ENCODE measurements at regions not wholly inside any gene's neighbourhood (a gene's known extent, or its start where the extent isn't known, plus 50 kb on each side); places are given as distances from the start of the nearest gene placed in this dataset.
"Not testable (repeated sequence)": the region's sequence is repeated elsewhere in the genome, so short reads cannot be mapped to it uniquely, and the experiment has no call there.

DNA sequence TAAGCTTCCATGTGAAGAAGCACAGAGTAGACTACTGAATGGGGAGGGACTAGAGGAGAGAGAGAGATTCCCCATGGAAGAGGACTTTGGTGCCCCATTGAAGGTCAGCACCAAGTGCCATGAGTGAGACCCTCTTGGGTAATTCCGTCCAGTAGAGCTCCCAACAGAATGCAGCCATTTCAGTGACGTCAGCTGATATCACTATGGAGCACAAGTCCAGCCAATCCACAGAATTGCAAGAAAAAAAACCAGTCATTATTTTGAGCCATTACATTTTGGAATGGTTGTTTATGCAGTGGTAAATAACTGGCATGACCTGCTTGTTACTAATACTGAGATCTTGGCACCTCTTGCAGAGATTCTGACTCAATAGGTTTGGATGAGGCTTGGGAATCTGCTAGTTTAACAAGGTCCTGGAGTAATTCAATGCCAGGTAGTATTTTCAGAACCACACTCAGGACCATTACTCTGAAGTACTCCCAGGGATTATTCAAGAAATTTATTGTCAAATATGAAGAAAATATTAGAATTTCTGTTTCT, 52.6 kb upstream of the SP8 start:
- no peak for DNase-seq

DNA sequence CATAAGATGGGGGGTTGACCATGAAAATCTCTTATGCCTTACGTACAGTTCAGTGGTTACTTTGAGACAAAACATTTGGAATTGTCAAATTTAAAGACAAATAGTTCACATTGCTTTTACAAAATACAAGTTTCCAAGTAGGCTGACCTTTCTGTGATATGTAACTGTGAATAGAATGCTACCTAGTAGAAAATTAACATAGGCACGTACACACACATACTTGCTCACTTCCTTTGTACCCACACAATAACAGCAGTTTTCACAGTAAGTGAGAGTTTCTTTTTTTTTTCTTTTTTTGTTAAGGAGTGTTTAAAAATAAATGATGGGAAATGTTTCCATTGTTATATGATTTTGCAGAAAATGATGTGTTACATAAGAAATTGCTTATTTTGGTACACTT, 53.3 kb upstream of the SP8 start:
- DNase-seq: no peak

DNA sequence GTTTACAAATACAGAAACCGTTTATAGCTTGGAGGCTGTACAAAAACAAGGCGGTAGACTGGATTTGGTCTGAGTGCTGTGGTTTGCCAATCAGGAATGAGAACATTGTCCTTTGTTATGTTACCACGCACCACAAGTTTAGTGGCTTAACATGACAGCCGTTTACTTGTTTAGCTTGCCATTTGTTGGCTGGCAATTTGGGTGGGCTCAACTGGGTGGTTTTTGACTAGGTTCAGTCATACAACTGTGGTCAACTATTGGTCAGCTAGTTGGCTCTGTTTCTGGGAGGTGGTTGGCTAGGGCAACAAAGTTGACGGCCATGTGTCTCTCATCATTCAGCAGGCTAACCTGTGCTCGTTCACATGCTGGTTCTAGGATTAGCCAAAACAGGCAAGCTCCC, 60.1 kb upstream of the SP8 start:
- no peak for DNase-seq

DNA sequence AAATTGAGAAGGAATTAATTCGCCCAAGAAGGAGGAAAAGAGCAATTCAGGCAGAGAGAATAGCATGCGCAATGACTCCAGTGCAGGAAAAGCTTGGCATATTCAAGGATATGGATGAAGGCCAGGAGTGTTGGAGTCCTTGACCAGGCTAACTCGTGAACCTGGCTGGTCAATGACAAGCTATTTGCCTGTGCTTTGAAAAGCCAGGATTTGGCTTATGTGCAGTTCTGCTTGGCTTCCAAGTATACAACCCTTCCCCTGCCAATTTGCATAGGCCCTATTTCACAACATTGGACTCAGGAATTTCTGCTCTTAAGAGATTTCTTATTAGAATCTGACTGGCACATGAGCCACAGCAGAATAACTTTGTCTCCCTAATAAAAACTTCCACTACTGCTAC, 72.3 kb upstream of the SP8 start:
- DNase-seq: no peak

DNA sequence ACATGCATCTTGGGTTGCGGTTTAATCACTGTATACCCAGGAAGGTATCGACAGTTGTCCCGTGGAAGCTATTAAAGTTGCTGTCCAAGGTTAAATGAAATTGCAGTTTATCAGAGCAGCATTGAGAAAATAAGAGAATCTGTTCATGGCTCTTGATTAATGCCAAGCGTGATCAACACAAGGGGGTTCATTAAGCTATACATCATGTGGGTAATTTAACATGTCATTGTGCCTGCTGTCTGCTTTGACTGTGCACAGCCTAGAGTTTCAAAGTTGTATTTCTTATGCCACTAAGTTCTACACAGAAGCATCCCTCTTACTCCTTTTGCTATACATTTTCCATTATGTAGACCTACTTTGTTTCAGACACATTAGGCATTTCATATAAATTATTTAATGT, 74.8 kb upstream of the SP8 start:
- no peak for DNase-seq

DNA sequence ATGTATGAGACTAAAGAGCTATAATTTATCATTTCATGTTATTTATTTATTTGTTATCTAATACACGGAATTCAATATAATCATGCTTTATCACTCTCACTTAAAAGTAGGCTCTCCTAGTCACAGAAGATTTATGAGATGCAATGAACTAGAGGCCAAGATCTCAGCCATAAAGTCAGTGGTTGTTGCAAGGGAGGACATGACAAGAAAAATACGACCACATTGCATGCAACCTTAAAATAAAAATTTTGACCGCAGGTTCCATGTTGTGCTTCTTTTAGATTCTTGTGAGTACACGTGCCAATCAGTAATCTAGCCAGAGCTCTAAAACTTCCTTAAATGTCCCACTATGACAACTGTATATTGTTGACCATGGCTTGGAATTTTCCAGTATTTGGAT, 75.9 kb upstream of the SP8 start:
- DNase-seq: no peak

DNA sequence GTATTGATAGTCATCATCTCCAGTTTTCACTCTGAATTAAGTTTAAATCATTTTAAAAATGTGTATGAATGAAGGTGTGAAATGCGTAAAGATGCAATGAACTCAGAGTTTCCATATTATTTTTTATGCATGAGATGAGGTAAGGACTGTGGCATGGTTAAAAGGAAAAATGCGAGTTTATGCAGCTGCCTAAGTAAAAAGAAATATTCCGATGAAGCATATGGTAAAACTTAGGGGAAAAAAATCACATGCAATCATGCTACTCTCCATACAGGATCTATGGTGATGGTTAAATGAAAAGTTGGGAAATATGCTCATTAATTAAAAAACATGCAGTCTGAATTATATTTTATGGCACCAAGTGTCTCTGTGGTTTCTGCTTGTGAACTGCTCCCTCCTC, 77.5 kb upstream of the SP8 start:
- no peak for DNase-seq

DNA sequence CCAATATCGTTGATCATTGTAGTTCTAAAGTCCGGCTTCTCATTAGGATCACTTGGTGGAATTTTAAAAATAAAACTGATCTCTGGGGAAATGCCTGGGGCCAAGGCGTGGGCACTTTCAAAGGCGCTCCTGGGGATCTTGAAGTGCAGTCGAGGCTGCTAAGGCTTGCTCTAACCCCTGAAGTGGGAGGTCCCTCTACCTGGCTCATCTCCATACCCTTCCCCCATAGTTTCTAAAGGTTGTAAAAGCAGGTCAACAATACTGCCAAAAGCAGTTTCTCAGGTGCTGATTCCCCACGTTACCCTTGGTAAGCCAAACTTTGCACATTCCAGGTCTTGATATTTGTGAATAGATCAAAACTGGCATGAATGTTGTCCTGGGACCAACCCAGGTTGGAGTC, 79.0 kb upstream of the SP8 start:
- no peak for DNase-seq

DNA sequence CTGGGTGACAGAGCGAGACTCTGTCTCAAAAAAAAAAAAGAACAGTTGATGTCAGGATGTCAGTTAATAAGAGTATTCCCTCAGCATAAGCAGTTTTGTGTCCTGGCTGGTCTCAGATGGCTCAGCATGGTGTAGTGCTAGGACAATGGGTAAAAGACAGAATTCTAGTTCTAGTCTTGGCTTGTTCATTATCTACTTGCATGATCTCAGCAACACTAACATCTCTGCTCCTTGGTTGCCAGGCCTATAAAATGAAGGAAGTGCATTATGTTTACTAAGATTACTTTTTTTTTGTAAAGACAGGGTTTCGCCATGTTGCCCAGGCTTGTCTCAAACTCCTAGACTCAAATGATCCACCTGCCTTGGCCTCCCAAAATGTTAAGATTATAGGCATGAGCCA, 84.3 kb upstream of the SP8 start:
- no peak for DNase-seq

DNA sequence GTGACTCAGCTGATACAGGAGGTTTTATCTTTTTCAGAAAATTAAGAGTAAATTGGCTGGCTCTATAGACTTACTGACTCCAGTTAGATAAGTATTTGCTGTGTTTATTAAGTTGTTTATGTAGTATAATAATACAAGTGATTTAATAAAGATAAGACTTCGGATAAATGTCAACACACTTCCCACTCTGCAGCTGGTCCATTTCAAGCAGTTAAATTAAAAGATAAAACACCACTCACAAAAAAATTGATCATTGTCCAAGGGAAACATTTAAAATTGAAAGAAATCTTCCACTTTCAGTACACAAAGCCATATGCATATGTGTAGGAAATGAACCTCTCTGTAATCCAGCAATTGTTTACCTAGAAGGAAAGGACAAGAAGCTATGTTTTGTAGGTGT, 106.1 kb upstream of the SP8 start:
- no peak for DNase-seq

DNA sequence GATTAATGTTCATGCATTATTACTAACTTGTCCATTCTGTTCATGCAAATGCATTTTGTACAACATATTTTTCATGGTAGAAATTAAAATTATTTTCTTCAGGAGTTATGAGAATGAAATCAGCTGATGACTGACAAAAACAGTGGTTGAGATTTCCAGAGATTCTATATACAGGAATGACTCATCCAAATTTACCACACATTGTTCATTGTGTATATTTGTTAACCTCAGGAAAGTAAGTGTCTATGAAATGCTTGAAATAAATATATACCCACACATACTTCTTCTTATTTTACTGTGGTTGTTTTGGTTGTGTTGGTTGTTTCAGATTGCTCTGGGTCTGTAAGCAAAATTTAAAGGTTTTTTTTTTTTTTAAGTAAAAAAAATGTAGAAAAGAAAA, 108.1 kb upstream of the SP8 start:
- no peak for DNase-seq

DNA sequence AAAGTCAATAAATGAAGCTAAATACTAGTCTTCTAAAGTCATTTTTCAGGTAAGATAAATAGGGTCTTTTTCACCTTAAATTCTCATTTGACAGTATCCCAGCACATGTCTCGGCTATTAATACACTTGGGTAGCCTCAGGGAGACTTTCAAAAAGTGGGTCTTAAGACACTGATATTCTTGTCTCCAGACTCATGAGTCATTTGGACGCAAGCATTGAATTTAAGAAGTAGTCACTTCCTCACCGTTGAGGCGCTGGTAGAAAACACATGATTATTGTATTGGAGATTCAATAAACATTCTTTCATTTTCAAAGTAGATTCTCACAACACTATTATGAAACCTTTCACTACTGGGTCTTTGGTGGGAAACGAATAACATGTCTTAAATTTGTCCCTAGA, 108.9 kb upstream of the SP8 start:
- DNase-seq: no peak

DNA sequence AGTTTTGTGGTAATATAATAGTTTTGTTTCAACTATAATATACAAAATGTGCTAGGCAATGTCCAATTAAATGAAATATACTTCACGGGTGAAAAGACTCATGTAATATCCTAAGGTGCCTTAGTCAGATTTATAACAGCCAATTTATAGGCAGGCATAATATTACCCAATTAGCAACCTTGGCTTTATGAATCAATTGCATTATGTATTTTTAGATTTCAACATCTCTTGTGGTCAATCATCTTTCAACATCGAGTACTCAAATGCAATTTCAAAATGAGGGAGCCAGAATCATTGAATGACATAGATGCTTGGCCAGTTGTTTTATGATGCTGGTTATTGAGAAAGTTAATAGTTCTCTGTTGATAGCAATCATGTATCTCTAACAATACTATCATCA, 110.3 kb upstream of the SP8 start:
- no peak for DNase-seq

DNA sequence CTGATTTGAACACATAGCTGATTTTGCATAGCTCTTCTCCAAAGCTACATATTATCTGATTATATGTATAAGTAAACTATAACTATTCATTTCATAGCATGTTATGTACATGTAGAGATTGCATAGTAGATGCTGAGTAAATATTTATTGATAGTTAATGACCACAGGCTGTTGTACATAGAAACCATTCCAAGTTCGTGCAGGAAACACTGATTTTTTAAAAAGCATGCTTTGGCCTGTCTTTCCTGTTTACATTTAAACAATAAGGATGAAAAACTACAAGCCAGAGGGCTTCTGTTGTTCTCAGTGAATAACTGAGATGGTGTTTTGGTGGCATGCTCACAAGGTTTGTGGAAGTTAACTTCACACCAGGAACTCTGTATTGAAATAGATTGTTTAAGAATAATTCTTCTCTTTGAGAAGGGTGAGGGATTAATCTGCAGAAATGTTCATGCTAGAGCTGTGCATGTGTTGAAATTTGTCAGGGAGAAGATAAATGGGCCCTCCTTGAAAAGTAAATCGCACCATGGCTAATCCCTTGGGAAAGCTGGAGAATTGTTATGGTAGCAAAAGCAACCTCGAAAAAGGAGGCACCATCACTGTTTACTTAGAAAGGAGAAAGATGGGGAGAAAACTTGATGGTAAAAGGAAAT, 120.2 kb upstream of the SP8 start:
- no peak for DNase-seq

DNA sequence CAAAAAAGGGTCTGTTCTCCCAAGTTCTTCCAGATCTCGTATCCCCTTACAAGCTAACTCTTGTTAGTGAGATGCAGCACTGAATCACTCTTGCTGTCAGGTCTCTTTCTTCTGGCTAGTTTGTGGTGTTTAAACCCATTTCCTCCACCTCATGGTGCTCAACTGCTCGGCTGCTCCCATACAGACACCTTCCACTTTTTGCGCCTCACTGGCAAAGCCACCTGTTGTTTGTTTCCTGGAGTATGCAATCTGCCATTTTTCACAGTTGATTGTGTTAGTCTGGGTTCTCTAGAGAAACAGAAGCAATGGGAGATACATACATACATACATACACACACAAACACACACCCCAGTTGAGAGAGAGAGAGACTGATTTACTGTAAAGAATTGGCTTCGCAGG, 124.4 kb upstream of the SP8 start:
- no peak for DNase-seq

DNA sequence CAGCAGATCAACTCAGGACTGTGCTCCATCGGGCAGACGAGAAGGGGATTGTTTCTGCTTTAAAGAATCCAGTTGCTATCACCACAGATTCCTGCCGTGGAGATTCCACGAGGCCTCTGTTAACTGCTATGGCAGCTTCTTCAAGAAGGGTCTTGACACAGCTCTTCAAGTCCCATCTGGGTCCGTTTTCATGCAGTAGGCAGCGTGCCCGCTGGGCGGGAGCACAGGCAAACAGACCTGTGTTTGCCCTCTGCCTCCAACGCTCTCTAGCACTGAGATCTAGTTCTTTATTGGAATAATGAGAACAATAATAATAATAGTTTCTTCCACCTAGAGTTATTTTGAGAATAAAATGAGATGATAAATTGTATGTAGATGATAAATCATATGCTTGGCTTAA, 127.2 kb upstream of the SP8 start:
- DNase-seq: no peak

DNA sequence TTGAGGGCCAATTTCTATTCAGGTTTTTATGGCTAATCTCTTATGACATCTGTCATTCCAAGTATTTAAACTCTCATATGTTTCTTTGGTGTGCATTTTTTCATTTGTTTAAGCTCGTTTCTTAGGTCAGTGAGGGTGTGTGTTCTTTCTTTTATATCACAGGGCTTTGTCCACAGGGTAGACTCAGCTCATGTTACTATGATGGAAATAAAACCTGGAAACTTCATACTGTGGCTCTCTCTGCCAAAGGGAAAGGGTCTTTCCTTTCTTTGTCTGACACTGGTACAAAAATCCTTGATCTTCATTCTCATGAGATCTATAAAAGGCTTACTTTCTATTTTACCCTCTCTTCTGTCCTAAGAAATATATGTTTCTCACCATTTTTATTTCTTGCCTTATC, 129.6 kb upstream of the SP8 start:
- no peak for DNase-seq

DNA sequence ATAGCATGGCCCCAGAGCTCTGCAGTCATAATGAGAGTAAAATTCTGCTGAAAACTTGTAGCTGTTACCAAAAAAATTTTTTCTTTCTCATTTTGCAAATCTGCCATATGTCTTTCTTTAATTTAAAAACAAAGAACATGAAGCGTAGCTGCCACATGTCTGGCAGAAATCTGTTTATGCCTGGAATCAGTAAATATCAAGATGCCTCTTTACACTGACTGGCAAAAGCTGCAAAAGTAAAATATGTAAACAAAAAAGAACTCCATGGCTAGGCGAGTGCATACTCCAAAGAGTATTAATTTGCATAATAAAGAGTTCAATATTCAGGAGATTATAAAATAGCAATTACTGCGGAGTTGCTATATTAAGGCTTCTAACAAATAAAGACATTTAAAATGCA, 130.9 kb upstream of the SP8 start:
- DNase-seq: no peak

DNA sequence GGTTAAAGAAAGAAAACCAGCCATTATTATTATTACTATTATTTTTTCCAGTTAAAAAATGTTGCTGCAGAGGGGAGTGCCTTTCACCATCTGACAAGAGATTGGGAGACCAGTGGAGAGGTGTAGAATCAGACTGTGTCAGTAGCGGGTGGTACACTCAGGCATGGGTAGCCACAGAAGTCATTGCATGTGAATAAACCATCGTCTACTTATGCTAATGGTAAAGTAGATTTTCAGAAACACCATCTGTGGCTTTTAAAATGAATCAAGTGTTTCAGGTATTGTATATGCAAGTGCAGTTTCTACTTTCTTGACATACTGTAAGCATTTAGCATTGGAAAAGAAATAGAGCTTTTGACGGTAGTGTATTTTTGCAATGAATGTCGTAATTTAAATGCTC, 131.5 kb upstream of the SP8 start:
- DNase-seq: no peak

DNA sequence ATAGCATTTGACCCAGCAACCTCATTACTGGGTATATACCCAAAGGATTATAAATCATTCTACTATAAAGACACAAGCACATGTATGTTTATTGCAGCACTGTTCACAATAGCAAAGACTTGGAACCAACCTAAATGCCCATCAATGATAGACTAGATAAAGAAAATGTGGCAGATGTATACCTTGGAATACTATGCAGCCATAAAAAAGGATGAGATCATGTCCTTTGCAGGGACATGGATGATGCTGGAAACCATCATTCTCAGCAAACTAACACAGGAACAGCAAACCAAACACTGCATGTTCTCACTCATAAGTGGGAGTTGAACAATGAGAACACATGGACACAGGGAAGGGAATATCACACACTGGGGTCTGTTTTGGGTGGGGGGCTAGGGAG, 140.5 kb upstream of the SP8 start:
- DNase-seq: not testable (repeated sequence)

DNA sequence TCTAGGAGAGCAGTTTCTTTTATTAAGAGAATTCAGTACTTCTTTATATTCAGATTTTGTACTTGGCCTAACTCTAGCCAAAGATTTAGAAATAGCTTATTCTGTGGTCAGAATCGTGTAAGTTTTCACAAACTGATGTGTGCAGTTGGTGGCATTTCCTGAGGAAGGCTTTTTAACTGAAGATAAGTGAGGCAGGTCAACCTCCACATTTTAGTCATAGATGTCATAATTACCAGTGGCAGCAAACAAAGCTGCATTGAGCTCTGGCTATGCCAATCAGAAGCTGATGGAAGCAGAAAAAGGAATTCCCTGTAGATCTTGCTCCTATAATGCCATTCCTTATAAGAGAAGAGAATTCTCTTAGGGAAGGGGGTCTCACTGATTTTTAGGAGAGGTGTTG, 141.3 kb upstream of the SP8 start:
- no peak for DNase-seq

DNA sequence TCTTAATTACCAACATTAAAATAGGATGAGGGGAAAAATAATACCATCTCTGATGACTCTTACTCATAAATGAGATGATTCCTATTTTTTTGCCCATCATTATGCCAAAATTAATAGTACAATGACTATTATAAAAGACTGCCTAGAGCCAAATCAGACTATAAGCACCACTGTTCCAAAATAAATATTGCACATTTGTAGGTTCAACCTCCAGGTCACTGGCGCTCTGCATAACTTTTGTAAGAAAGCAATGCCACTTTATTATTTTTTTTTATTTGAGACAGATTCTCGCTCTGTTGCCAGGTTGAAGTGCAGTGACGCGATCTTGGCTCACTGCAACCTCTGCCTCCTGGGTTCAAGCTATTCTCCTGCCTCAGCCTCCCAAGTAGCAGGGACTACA, 142.5 kb upstream of the SP8 start:
- DNase-seq: no peak

DNA sequence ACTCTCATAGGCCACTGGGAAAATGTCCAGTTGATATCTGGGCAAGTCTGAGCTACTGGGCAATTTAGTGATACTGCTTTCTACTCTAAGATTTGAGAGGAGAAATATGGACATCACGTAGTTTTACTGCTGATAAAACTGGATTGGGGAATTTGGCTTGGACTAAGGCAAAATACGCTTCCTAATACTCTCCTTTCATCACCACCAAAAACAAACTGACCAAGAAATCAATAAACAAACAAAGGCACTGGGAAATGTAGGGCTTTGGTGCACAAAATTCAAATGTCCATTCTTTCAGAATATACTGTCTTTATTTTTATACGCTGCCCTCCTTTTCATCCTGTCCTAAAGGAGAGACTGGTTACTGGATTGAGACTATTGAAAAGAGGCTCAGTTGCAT, 145.1 kb upstream of the SP8 start:
- DNase-seq: no peak

DNA sequence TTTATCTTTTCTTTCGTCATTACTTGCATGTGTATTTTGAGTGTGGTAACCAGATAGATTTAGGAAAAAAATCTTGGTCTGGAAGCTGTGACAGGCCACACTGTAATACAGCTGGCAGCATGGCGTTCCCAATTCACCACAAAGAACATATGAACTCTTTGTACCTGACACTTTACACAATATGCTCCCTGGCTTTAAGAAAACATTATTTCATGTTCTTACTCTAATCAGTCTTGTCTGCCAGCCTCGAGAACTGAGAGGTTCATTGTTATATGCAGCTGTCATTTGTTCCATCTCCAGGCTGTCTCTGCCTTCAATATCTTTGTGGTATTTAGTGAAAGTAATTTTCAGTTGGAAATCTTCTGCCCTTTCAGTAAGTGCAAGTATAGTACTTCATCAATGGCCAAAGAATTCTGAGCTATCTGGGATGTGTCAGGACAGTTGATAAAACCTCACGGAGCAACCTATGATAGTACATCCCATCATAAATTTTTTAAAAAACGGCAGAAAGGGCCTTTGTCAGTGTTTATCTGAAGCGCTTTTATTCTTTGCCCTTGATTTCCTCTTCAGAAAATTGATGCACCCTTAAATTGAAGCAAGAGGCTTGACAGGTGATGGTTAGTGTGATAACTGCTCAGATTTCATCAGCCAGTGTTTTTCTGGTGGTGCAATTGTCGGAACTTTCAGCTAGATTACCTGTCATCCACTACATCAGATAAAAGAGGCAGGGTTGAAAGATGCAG, 146.3 kb upstream of the SP8 start:
- DNase-seq: no peak

DNA sequence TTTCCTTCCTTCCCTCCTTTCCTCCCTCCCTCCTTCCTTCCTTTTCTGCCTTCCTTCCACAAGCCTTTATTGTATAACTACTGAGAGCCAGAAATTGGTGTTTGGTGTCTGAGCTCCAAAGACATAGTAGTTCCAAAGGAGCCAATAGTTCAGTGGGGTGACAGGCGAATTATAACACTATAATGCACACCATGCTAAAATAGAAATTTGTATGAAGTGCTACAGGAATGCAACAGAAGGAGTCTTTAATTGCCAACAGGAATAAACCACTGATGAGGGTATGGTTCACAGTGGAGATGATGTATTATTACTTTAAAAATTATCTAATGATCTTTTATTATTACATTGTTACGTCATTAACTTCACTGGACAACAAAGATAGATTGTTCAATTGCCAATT, 158.8 kb upstream of the SP8 start:
- no peak for DNase-seq
